Panc1 (cell line): ENCODE measurements at regions not wholly inside any gene's neighbourhood (a gene's known extent, or its start where the extent isn't known, plus 50 kb on each side); places are given as distances from the start of the nearest gene placed in this dataset.

Source experiments
- ATAC-seq: fragments of 200-7000 bp; cut with Tn5 transposase; 2 replicates; pipeline ENCODE4 v1.9.1; 2020; ENCODE audit warnings: mild to moderate bottlenecking, moderate library complexity
- BruUV-seq: library from RNA; stranded (reverse); fragments of 400-500 nt; replicated peaks from 2 replicates; lab custom pipeline; 2021; lab: Mats Ljungman, UMichigan
- CTCF ChIA-PET: fragments of 300-600 bp; sonication (Branson Sonifier 250); formaldehyde crosslinking; loops from one replicate; lab custom pipeline; 2022; ENCODE audit warnings: antibody characterized with exemption; lab: Charles Lee
- POLR2A ChIA-PET: fragments of 300-600 bp; sonication (Branson Sonifier 250); formaldehyde crosslinking; loops from one replicate; lab custom pipeline; 2022; ENCODE audit warnings: antibody characterized with exemption; lab: Charles Lee
- DNase-seq: peaks from one replicate; pipeline ENCODE4 v3.0.0-alpha.2; 2010; ENCODE audit warnings: low read depth, low spot score
- H3K27ac ChIP-seq: 2 replicates; pipeline ENCODE4 v1.5.1; 2011; ENCODE audit warnings: mild to moderate bottlenecking, low read length, inconsistent platforms
- H3K27me3 ChIP-seq: fragments of 200-500 bp; sonication (Bioruptor generic); 2 replicates; pipeline ENCODE4 v1.6.0; 2014; ENCODE audit warnings: low read length, inconsistent platforms; ENCODE audit not compliant: control insufficient read depth, insufficient read depth
- H3K36me3 ChIP-seq: fragments of 200-500 bp; sonication (Bioruptor generic); 2 replicates; pipeline ENCODE4 v1.5.1; 2014; ENCODE audit warnings: inconsistent platforms, mild to moderate bottlenecking, low read length, moderate library complexity; ENCODE audit not compliant: control insufficient read depth, insufficient read depth
- H3K4me1 ChIP-seq: 2 replicates; pipeline ENCODE4 v1.5.1; 2011; ENCODE audit warnings: inconsistent platforms, mild to moderate bottlenecking, low read length, moderate library complexity; ENCODE audit not compliant: control insufficient read depth, insufficient read depth
- H3K4me3 ChIP-seq, 2 experiments: 2 replicates each; pipeline ENCODE4 v1.5.1; 2011 to 2012; ENCODE audit warnings: low read depth in 2 of 2, low read length in 2 of 2, mild to moderate bottlenecking in 2 of 2, inconsistent platforms in 1 of 2, moderate library complexity in 1 of 2
- H3K9me3 ChIP-seq: fragments of 200-500 bp; sonication (Bioruptor generic); 2 replicates; pipeline ENCODE4 v1.5.1; 2014; ENCODE audit warnings: low read depth, mild to moderate bottlenecking, inconsistent platforms, low read length, moderate library complexity; ENCODE audit not compliant: control insufficient read depth, insufficient read depth
- POLR2AphosphoS5 ChIP-seq: IDR thresholded peaks from 2 replicates; pipeline ENCODE4 v1.6.1; 2012; ENCODE audit warnings: mild to moderate bottlenecking, low read depth, low read length, moderate library complexity
- SIN3A ChIP-seq: IDR thresholded peaks from 2 replicates; pipeline ENCODE4 v1.6.1; 2012; ENCODE audit warnings: low read depth, mild to moderate bottlenecking, low read length, moderate library complexity, borderline replicate concordance; ENCODE audit not compliant: insufficient read depth
- TCF7L2 ChIP-seq: IDR thresholded peaks from 2 replicates; pipeline ENCODE4 v1.6.1; 2011; ENCODE audit warnings: mild to moderate bottlenecking, low read depth, low read length, inconsistent platforms
- in situ Hi-C: cut with HindIII; loops from 2 replicates; pipeline ENCODE4 v1.10.0; 2016; ENCODE audit warnings: low sequenced_read_pairs, low pct_unique_long_range_greater_than_20kb
- intact Hi-C: fragments of 100-400 bp; cut with micrococcal nuclease; formaldehyde crosslinking; loops from one replicate; pipeline ENCODE4 v1.10.0; 2022; ENCODE audit not compliant: unreplicated experiment
- TF ChIP-seq, protein P1 (sequence below), 2 experiments: IDR thresholded peaks; 2 replicates each; pipeline ENCODE4 v1.6.1; 2011 to 2012; ENCODE audit warnings: low read depth in 2 of 2, control low read depth in 1 of 2, low read length in 1 of 2, mild to moderate bottlenecking in 1 of 2, moderate library complexity in 1 of 2; ENCODE audit not compliant: insufficient read depth in 1 of 2
- TF ChIP-seq, protein P2 (sequence below): fragments of 450-650 bp; IDR thresholded peaks from 2 replicates; pipeline ENCODE4 v1.5.1; 2017; ENCODE audit warnings: mild to moderate bottlenecking

DNA sequence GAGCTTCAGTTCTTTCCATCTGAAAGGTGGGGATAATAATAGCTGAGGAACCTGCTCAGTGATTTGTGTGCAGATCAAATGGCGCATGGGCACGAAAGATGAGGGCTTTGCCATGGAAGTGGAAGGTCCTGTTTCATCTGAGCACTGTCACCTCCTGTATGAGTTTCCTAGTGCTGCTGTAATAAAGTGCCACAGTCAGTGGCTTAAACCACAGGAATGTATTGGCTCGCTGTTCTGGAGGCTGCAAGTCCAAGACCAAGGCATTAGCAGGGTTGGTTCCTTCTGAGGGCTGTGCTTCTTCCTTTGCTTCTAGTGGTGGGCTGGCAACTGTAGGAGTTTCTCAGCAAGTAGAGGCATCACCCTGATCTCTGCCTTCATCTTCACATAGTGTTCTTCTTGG, 51.1 kb upstream of the RBM15 start:
- no peaks in the 10 kb centered on the region for H3K27me3 ChIP-seq
- no peak for ATAC-seq
- TF ChIP-seq SIN3A (no peak), TCF7L2 (no peak), POLR2AphosphoS5 (no peak)
- TF ChIP-seq, protein P1, sequence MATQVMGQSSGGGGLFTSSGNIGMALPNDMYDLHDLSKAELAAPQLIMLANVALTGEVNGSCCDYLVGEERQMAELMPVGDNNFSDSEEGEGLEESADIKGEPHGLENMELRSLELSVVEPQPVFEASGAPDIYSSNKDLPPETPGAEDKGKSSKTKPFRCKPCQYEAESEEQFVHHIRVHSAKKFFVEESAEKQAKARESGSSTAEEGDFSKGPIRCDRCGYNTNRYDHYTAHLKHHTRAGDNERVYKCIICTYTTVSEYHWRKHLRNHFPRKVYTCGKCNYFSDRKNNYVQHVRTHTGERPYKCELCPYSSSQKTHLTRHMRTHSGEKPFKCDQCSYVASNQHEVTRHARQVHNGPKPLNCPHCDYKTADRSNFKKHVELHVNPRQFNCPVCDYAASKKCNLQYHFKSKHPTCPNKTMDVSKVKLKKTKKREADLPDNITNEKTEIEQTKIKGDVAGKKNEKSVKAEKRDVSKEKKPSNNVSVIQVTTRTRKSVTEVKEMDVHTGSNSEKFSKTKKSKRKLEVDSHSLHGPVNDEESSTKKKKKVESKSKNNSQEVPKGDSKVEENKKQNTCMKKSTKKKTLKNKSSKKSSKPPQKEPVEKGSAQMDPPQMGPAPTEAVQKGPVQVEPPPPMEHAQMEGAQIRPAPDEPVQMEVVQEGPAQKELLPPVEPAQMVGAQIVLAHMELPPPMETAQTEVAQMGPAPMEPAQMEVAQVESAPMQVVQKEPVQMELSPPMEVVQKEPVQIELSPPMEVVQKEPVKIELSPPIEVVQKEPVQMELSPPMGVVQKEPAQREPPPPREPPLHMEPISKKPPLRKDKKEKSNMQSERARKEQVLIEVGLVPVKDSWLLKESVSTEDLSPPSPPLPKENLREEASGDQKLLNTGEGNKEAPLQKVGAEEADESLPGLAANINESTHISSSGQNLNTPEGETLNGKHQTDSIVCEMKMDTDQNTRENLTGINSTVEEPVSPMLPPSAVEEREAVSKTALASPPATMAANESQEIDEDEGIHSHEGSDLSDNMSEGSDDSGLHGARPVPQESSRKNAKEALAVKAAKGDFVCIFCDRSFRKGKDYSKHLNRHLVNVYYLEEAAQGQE (IDR thresholded peaks at IDR 0.05; ENCODE audit: insufficient read depth in 1 of 2, low read depth in 2 of 2, low read length in 1 of 2) = no peak
- TF ChIP-seq, protein P2, sequence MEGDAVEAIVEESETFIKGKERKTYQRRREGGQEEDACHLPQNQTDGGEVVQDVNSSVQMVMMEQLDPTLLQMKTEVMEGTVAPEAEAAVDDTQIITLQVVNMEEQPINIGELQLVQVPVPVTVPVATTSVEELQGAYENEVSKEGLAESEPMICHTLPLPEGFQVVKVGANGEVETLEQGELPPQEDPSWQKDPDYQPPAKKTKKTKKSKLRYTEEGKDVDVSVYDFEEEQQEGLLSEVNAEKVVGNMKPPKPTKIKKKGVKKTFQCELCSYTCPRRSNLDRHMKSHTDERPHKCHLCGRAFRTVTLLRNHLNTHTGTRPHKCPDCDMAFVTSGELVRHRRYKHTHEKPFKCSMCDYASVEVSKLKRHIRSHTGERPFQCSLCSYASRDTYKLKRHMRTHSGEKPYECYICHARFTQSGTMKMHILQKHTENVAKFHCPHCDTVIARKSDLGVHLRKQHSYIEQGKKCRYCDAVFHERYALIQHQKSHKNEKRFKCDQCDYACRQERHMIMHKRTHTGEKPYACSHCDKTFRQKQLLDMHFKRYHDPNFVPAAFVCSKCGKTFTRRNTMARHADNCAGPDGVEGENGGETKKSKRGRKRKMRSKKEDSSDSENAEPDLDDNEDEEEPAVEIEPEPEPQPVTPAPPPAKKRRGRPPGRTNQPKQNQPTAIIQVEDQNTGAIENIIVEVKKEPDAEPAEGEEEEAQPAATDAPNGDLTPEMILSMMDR = no peak
- no TSS peak for BruUV-seq
- no peak overlapping the region for H3K27ac ChIP-seq
- H3K36me3 ChIP-seq = no peaks in the 10 kb centered on the region
- POLR2A ChIA-PET = no interaction called here
- CTCF ChIA-PET = no interaction called here
- H3K4me3 ChIP-seq = no peak overlapping the region
- intact Hi-C loops (no loop called here), in situ Hi-C loops (no loop called here)
- H3K9me3 ChIP-seq = no peaks in the 10 kb centered on the region
- no peak for DNase-seq
- peaks cover 10% of the 10 kb centered on the region for H3K4me1 ChIP-seq
